ENCODE measurements at regions not wholly inside any gene's neighbourhood (a gene's known extent, or its start where the extent isn't known, plus 50 kb on each side); places are given as distances from the start of the nearest gene placed in this dataset.

- TF ChIP-seq EP300 (IDR thresholded peaks at IDR 0.05) = no peak
- TF ChIP-seq, protein P1, sequence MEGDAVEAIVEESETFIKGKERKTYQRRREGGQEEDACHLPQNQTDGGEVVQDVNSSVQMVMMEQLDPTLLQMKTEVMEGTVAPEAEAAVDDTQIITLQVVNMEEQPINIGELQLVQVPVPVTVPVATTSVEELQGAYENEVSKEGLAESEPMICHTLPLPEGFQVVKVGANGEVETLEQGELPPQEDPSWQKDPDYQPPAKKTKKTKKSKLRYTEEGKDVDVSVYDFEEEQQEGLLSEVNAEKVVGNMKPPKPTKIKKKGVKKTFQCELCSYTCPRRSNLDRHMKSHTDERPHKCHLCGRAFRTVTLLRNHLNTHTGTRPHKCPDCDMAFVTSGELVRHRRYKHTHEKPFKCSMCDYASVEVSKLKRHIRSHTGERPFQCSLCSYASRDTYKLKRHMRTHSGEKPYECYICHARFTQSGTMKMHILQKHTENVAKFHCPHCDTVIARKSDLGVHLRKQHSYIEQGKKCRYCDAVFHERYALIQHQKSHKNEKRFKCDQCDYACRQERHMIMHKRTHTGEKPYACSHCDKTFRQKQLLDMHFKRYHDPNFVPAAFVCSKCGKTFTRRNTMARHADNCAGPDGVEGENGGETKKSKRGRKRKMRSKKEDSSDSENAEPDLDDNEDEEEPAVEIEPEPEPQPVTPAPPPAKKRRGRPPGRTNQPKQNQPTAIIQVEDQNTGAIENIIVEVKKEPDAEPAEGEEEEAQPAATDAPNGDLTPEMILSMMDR (IDR thresholded peaks at IDR 0.05) = no peak
Observed at GRCh38 chr2:21420553-21421335, 297.0 kb downstream of the TDRD15 start.

Measured in ovary (tissue), 3 donors.